GM21619 (cell line): ENCODE measurements at regions not wholly inside any gene's neighbourhood (a gene's known extent, or its start where the extent isn't known, plus 50 kb on each side); places are given as distances from the start of the nearest gene placed in this dataset.
"Not testable (repeated sequence)": the region's sequence is repeated elsewhere in the genome, so short reads cannot be mapped to it uniquely, and the experiment has no call there.

ENCODE experiments used
- ATAC-seq: cut with Tn5 transposase; IDR thresholded peaks from one replicate; pipeline ENCODE4 v1.9.1; 2021; ENCODE audit not compliant: unreplicated experiment

GRCh38 chr12:33817713-33818112 lies 204.6 kb upstream of the ALG10 start:
- no peak for ATAC-seq

DNA sequence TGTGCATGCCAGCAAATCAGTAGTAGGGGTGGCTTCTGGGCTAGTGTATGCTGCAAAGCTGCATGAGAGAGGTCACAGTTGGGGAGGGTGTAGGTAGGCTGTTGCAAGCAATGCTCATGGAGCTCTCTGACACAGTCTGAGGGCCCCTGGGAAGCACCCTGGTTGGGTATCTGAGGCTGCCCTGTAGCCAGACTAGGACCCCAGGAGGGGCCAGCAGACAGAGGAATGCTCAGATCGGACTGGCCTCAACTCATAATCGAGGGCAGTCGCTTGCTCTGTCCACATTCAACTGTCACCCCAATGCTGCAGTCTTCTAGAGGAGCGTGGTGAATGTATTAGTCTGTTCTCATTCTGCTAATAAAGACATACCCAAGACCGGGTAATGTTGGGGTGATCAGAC lies 204.0 kb upstream of the ALG10 start:
- ATAC-seq = no peak

GRCh38 chr12:33825442-33825841 lies 196.9 kb upstream of the ALG10 start:
- no peak for ATAC-seq

- ATAC-seq = no peak
Measured at GRCh38 chr12:33825986-33826602, 196.2 kb upstream of the ALG10 start.

DNA sequence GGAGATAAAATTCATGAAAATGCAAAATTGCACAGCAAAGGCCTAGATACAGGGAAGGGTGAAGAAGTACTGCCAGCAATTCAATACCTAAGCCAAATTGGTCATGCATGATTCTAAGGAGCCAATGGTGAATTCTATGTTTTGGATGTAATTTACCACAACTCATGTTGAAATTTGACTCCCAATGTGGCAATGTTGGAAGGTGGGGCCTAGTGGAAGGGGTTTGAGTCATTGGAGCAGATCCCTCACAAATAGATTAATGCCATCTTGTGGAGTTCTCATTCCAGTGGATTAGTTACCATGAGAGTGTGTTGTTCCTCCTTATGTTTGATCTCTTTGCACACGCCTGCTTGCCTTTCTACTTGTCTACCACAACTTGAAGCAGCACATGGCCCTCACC lies 194.0 kb upstream of the ALG10 start:
- ATAC-seq = no peak

DNA sequence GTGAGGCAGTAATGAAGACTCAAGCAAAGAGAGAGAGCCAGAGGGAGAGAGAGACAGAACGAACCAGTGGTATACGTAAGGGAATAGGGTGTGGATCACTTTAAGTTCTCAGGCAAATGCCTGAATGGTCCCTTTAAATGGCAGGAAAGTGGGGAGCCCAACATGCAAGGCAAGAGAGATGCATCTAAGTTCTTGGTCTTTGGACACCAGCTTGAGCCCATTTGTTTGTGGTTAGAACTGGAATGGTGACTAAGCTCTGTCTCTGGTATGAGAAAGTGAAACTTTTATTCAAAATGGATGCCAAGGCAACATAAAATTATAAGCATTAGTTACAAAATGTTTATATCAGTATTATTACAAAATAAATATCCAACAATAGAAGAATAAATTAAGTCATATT lies 192.2 kb upstream of the ALG10 start:
- ATAC-seq = no peak

DNA sequence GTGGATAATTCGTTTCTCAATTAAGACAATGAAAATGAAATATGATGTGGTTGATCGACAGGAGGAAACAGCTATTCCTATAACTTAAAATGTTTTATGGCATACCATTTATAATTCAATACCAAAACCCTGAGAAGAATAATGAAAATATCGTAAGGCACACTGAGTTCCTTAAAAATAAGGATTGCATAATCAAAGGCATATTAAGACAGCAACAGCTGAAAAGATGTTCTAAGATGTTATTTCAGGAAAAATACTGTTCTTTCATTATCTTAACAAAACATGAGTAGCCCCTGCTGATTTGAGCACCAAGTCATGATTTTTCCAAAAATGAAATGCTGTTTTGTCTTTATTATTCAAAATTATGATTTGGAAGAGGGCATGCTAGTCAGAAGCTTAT lies 189.4 kb upstream of the ALG10 start:
- no peak for ATAC-seq

DNA sequence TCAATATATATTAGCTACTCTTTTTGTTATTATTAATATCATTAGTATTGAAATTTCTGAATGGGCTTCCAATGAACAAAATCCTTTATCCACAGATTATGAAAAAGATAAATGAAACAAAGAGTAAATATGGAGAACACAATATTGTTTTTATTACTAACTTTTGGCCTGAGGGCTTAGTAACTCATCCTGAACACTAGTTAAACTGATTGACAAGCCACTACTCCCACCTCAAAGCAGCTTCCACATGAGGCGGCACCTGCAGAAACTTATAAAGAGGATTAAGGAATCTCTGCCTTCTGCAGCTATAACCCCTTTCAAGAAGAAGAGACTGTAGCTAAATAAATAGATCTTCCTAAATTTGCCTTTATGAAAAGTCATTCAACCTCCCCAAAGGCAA lies 187.6 kb upstream of the ALG10 start:
- ATAC-seq = no peak

DNA sequence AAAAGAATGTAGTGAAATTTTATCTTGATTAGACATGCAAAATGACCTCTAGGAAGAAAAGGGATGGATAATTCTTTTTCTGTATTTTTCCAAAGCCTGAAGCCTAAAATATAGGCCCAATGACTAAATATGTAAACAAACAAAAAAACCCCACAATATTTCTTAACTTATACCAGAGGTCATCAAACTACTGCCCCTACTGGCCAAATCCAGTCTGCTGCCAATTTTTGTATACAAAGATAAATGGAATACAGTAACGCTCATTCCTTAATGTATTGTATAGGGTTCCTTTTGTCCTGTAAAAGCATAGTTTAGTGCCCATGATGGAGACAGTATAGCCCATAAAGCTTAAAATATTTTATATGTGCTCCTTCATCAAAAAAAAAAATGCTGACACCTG lies 145.7 kb upstream of the ALG10 start:
- no peak for ATAC-seq

DNA sequence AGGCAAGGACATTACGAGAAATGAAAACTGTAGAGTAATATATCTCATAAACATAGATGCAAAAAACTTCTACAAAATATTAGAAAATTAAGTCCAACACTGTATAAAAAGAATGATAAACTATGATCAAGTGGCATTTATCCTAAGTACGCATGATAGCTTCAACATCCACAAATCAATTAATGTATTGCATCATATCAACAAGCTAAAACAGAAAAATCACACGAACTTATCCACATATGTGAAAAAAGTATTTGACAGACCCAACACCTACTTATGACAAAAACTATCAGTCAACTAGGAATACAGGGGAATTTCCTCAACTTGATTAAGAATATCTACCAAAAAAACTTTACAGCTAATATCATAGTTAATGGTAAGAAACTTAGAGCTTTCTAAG lies 129.9 kb upstream of the ALG10 start:
- ATAC-seq = no peak

GRCh38 chr12:33920460-33920859 lies 101.8 kb upstream of the ALG10 start:
- ATAC-seq = not testable (repeated sequence)

DNA sequence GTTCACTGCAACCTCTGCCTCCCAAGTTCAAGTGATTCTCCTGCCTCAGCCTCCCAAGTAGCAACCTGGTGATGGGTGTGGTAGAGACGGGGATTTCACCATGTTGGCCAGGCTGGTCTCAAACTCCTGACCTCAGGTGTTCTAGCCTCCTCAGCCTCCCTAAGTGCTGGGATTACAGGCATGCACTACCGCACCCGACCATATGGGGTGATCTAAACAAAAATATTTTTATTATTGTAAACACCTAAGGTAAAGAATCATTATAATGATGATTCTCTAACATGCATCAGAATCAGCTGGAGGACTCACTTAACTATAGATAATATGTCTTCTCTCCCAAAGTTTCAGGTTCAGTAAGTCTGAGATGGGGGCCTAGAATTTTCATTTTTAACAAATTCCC lies 96.2 kb upstream of the ALG10 start:
- ATAC-seq = no peak

DNA sequence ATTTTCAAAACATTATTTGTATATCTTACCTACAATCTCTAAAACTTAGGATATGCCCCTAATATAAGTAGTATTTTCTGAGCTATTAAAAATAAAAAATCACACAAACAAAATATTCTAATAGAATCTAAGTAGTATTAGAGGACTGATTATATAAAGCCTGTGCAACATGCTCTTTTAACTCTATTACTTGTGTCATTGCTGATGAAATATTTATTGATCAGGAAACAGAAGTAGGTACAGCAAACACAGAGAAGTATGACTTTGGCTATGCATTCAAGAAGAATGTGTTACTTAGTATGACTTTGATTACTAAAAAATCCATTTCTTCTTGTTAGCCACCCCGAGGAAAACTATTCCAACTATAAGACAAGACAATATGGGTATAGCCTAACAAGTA lies 84.6 kb upstream of the ALG10 start:
- not testable (repeated sequence) for ATAC-seq

DNA sequence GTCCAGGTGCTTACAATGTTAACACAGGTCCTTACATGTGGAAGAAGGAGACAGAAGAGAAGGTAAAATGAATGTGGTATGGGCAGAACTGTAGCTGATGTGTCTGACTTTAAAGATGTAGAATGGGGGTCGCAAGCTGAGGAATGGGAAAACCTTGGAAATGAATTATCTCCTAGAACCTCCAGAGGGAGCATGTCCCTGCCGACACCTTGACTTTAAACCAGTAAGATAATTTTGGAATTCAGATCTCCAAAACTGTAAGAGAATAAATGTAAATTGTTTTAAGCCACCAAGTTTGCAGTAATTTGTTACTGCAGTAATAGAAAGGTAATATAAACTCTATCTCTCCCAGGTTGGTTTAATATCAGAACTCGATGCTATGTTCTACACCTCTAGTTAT lies 80.1 kb upstream of the ALG10 start:
- no peak for ATAC-seq

GRCh38 chr12:33944703-33945437 lies 77.4 kb upstream of the ALG10 start:
- ATAC-seq = no peak

DNA sequence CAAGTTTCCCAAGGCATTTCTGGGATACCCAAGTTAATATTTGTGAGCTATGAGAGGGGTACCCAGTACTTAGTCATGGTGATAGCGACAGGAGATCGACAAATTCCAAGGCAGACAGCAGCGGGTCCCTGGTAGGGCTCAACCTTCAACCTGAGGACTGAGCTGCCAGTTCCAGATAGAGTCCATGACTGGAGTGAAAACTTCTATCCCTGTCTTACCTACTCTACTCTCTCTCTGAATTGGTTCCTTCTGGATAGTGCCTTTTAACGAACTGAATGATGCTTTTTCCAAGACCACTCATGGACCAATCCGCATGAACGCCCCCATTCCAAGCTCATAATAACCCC lies 76.9 kb upstream of the ALG10 start:
- no peak for ATAC-seq

GRCh38 chr12:33966219-33966618 lies 56.1 kb upstream of the ALG10 start:
- not testable (repeated sequence) for ATAC-seq

- ATAC-seq = no peak
Measured at GRCh38 chr12:33967760-33968159, 54.5 kb upstream of the ALG10 start.
